GM23248 (cell line): ENCODE measurements at regions not wholly inside any gene's neighbourhood (a gene's known extent, or its start where the extent isn't known, plus 50 kb on each side); places are given as distances from the start of the nearest gene placed in this dataset.

Source experiments
- EZH2 ChIP-seq: fragments of 200-600 bp; sonication (generic); IDR thresholded peaks from 2 replicates; pipeline ENCODE4 v1.6.1; 2018; ENCODE audit warnings: antibody characterized with exemption, mild to moderate bottlenecking; ENCODE audit not compliant: insufficient read depth, poor library complexity, severe bottlenecking
- EZH2phosphoT487 ChIP-seq: fragments of 200-600 bp; sonication (generic); IDR thresholded peaks from 2 replicates; pipeline ENCODE4 v1.6.1; 2018; ENCODE audit warnings: antibody characterized with exemption, moderate library complexity, mild to moderate bottlenecking, low read depth; ENCODE audit not compliant: insufficient read depth

DNA sequence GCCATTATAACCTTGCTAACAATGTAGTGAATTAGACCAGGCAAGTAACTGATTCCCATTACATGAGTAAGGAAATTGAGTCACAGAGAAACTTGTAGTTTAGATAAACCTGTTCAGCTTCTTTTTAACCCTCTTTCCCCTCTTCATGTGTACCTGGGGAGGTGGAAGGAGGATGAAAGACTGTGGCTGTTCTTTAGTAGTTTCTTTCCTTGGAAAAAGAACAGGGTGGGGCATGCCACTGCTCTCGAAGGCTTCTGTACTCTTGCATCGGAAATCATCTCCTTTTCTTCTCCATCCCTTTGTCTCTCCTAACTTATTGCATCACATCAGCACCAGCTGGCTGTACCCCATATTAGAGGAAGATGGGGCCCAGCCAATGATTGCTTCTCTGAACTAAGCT lies 171.4 kb downstream of the PPARGC1A start:
- TF ChIP-seq EZH2 (no peak), EZH2phosphoT487 (no peak)
